PC-3 (cell line): ENCODE measurements at regions not wholly inside any gene's neighbourhood (a gene's known extent, or its start where the extent isn't known, plus 50 kb on each side); places are given as distances from the start of the nearest gene placed in this dataset.
A peak's percentile ranks its signal among the peaks of the same experiment; 100 is the strongest.

Source experiments
- ATAC-seq: fragments of 200-7000 bp; cut with Tn5 transposase; 2 replicates; pipeline ENCODE4 v1.9.1; 2020; ENCODE audit warnings: mild to moderate bottlenecking, moderate library complexity
- BruUV-seq: library from RNA; stranded (reverse); fragments of 400-500 nt; replicated peaks from 2 replicates; lab custom pipeline; 2021; lab: Mats Ljungman, UMichigan
- CTCF ChIA-PET: fragments of 300-600 bp; sonication (Branson Sonifier 250); formaldehyde crosslinking; loops from one replicate; lab custom pipeline; 2022; ENCODE audit warnings: antibody characterized with exemption; lab: Charles Lee
- POLR2A ChIA-PET: fragments of 300-600 bp; sonication (Branson Sonifier 250); formaldehyde crosslinking; loops from one replicate; lab custom pipeline; 2022; ENCODE audit warnings: antibody characterized with exemption; ENCODE audit not compliant: unreplicated experiment; lab: Charles Lee
- DNase-seq: peaks from one replicate; pipeline ENCODE4 v3.0.0-alpha.2; 2015
- H2AFZ ChIP-seq: fragments of 300-600 bp; sonication (generic); 2 replicates; pipeline ENCODE4 v1.6.0; 2016; ENCODE audit warnings: antibody characterized with exemption, low read length
- H3F3A ChIP-seq: fragments of 300-600 bp; sonication (generic); one replicate; pipeline ENCODE4 v1.6.0; 2017; ENCODE audit warnings: antibody characterized with exemption, low read length, control low read depth, mild to moderate bottlenecking; ENCODE audit not compliant: unreplicated experiment
- H3K27ac ChIP-seq: fragments of 300-600 bp; sonication (generic); 2 replicates; pipeline ENCODE4 v1.5.1; 2016; ENCODE audit warnings: mild to moderate bottlenecking, low read length
- H3K27me3 ChIP-seq: fragments of 300-600 bp; sonication (generic); 2 replicates; pipeline ENCODE4 v1.6.1; 2016; ENCODE audit warnings: low read length, mixed read lengths
- H3K36me3 ChIP-seq: fragments of 300-600 bp; sonication (generic); 2 replicates; pipeline ENCODE4 v1.6.1; 2016; ENCODE audit warnings: low read depth, mixed run types, low read length, mixed read lengths
- H3K4me1 ChIP-seq: fragments of 300-600 bp; sonication (generic); 2 replicates; pipeline ENCODE4 v1.5.1; 2016; ENCODE audit warnings: low read length; ENCODE audit not compliant: insufficient read depth
- H3K4me2 ChIP-seq: fragments of 300-600 bp; sonication (generic); 2 replicates; pipeline ENCODE4 v1.6.0; 2016; ENCODE audit warnings: low read length
- H3K4me3 ChIP-seq: fragments of 300-600 bp; sonication (generic); 2 replicates; pipeline ENCODE4 v1.5.1; 2016; ENCODE audit warnings: mild to moderate bottlenecking, low read length, mixed read lengths
- H3K79me2 ChIP-seq: fragments of 300-600 bp; sonication (generic); 2 replicates; pipeline ENCODE4 v1.6.1; 2017; ENCODE audit warnings: low read length, mixed read lengths
- H3K9ac ChIP-seq: fragments of 300-600 bp; sonication (generic); 2 replicates; pipeline ENCODE4 v1.6.0; 2016; ENCODE audit warnings: mild to moderate bottlenecking, low read length
- H3K9me2 ChIP-seq: fragments of 300-600 bp; sonication (generic); replicated peaks from 2 replicates; pipeline ENCODE4 v1.6.1; 2016; ENCODE audit warnings: mixed run types, low read length, mixed read lengths
- H3K9me3 ChIP-seq: fragments of 300-600 bp; sonication (generic); 2 replicates; pipeline ENCODE4 v1.6.1; 2016; ENCODE audit warnings: low read length, mixed read lengths
- H4K20me1 ChIP-seq: fragments of 300-600 bp; sonication (generic); 2 replicates; pipeline ENCODE4 v1.6.1; 2016; ENCODE audit warnings: low read length, mixed read lengths
- CTCF ChIP-seq: fragments of 300-600 bp; sonication (generic); conservative IDR thresholded peaks from 2 replicates; pipeline ENCODE4 v1.5.1; 2017; ENCODE audit warnings: antibody characterized with exemption, low read depth, mild to moderate bottlenecking, low read length
- EZH2 ChIP-seq: fragments of 300-600 bp; sonication (generic); IDR thresholded peaks from one replicate; pipeline ENCODE4 v1.6.1; 2017; ENCODE audit warnings: antibody characterized with exemption, mild to moderate bottlenecking, low read length; ENCODE audit not compliant: unreplicated experiment
- EZH2phosphoT487 ChIP-seq: fragments of 300-600 bp; sonication (generic); IDR thresholded peaks from 2 replicates; pipeline ENCODE4 v1.6.1; 2018; ENCODE audit warnings: mild to moderate bottlenecking, antibody characterized with exemption, low read length, borderline replicate concordance
- intact Hi-C: fragments of 100-400 bp; cut with micrococcal nuclease; formaldehyde crosslinking; loops from 2 replicates; pipeline ENCODE4 v1.9.0; 2023

GRCh38 chr7:155227788-155228458, 69.8 kb upstream of the INSIG1 start:
- DNase-seq (no peak), ATAC-seq (no peak)
- no TSS peak for BruUV-seq
- Histone ChIP-seq H3K4me3 (no peak overlapping the region), H3K36me3 (no peaks in the 10 kb centered on the region), H3K9ac (no peak overlapping the region), H3F3A (no peaks in the 10 kb centered on the region), H3K9me2 (no peaks in the 10 kb centered on the region), H3K79me2 (no peaks in the 10 kb centered on the region), H3K4me2 (no peak overlapping the region), H3K9me3 (no peaks in the 10 kb centered on the region), H3K4me1 (peaks cover 32% of the 10 kb centered on the region), H4K20me1 (no peaks in the 10 kb centered on the region), H3K27me3 (no peaks in the 10 kb centered on the region), H2AFZ (no peak overlapping the region), H3K27ac (no peak overlapping the region)
- CTCF ChIA-PET = no interaction called here
- intact Hi-C loops = no loop called here
- no peak for TF ChIP-seq EZH2
- TF ChIP-seq CTCF = no peak
- no peak for TF ChIP-seq EZH2phosphoT487
- POLR2A ChIA-PET = no interaction called here

- H3K9ac ChIP-seq = no peak overlapping the region
- no peak for TF ChIP-seq EZH2
- TF ChIP-seq EZH2phosphoT487 = no peak
- no peak for TF ChIP-seq CTCF
- no peaks in the 10 kb centered on the region for H3K9me3 ChIP-seq
- H4K20me1 ChIP-seq = no peaks in the 10 kb centered on the region
- no peak overlapping the region for H3K4me3 ChIP-seq
- no TSS peak for BruUV-seq
- no peak overlapping the region for H2AFZ ChIP-seq
- ATAC-seq = no peak
- peaks cover 32% of the 10 kb centered on the region for H3K4me1 ChIP-seq
- no peak for DNase-seq
- H3K27me3 ChIP-seq = no peaks in the 10 kb centered on the region
- H3K79me2 ChIP-seq = no peaks in the 10 kb centered on the region
- no peaks in the 10 kb centered on the region for H3K36me3 ChIP-seq
- no peaks in the 10 kb centered on the region for H3K9me2 ChIP-seq
- ChIA-PET CTCF (no interaction called here), POLR2A (no interaction called here)
- intact Hi-C loops = no loop called here
- no peak overlapping the region for H3K4me2 ChIP-seq
- H3K27ac ChIP-seq = no peak overlapping the region
- H3F3A ChIP-seq = no peaks in the 10 kb centered on the region
Measured at GRCh38 chr7:155228459-155228845, 69.2 kb upstream of the INSIG1 start.

- no peaks in the 10 kb centered on the region for H4K20me1 ChIP-seq
- H3K4me1 ChIP-seq = peaks cover 32% of the 10 kb centered on the region
- POLR2A ChIA-PET = no interaction called here
- BruUV-seq = no TSS peak
- intact Hi-C loops = no loop called here
- ATAC-seq = no peak
- H3K4me2 ChIP-seq = no peak overlapping the region
- DNase-seq = no peak
- no peak overlapping the region for H3K9ac ChIP-seq
- no peaks in the 10 kb centered on the region for H3K9me3 ChIP-seq
- H3F3A ChIP-seq = no peaks in the 10 kb centered on the region
- H3K36me3 ChIP-seq = no peaks in the 10 kb centered on the region
- H3K27me3 ChIP-seq = no peaks in the 10 kb centered on the region
- H3K4me3 ChIP-seq = no peak overlapping the region
- H3K9me2 ChIP-seq = no peaks in the 10 kb centered on the region
- H3K27ac ChIP-seq = peak overlapping the region; percentile 83
- CTCF ChIA-PET = no interaction called here
- H2AFZ ChIP-seq = no peak overlapping the region
- no peaks in the 10 kb centered on the region for H3K79me2 ChIP-seq
- TF ChIP-seq EZH2phosphoT487 = no peak
- TF ChIP-seq CTCF = no peak
- no peak for TF ChIP-seq EZH2
Measured at GRCh38 chr7:155228894-155229293, 68.8 kb upstream of the INSIG1 start.
